ENCODE measurements at regions not wholly inside any gene's neighbourhood (a gene's known extent, or its start where the extent isn't known, plus 50 kb on each side); places are given as distances from the start of the nearest gene placed in this dataset.
"Not testable (repeated sequence)": the region's sequence is repeated elsewhere in the genome, so short reads cannot be mapped to it uniquely, and the experiment has no call there.

- no peak for TF ChIP-seq CTCF (IDR thresholded peaks at IDR 0.05; ENCODE audit: insufficient read depth, missing control alignments)
- FAIRE-seq: no peak
- DNase-seq (ENCODE audit: insufficient read length, low spot score): no peak
Observed at GRCh38 chr18:1026930-1027329, 122.3 kb downstream of the ADCYAP1 start.

GRCh38 chr18:1033092-1033491, 128.4 kb downstream of the ADCYAP1 start:
- FAIRE-seq; DNase-seq (ENCODE audit: insufficient read length, low spot score): not testable (repeated sequence)

GRCh38 chr18:1034971-1035370, 130.3 kb downstream of the ADCYAP1 start:
- DNase-seq (ENCODE audit: insufficient read length, low spot score) (no peak), FAIRE-seq (no peak)

GRCh38 chr18:1036926-1037325, 132.3 kb downstream of the ADCYAP1 start:
- no peak for TF ChIP-seq CTCF (IDR thresholded peaks at IDR 0.05; ENCODE audit: insufficient read depth, missing control alignments)
- no peak for DNase-seq (ENCODE audit: insufficient read length, low spot score)
- FAIRE-seq: no peak

More at GRCh38 chr18:1034971-1035370, 130.3 kb downstream of the ADCYAP1 start:
- TF ChIP-seq CTCF (IDR thresholded peaks at IDR 0.05; ENCODE audit: insufficient read depth, missing control alignments): no peak

- no peak for TF ChIP-seq CTCF (IDR thresholded peaks at IDR 0.05; ENCODE audit: insufficient read depth, missing control alignments)
- DNase-seq (ENCODE audit: insufficient read length, low spot score): no peak
- no peak for FAIRE-seq
Observed at GRCh38 chr18:1037776-1038175, 133.1 kb downstream of the ADCYAP1 start.

GRCh38 chr18:1039421-1039820, 134.8 kb downstream of the ADCYAP1 start:
- TF ChIP-seq CTCF (IDR thresholded peaks at IDR 0.05; ENCODE audit: insufficient read depth, missing control alignments): no peak
- DNase-seq (ENCODE audit: insufficient read length, low spot score) (no peak), FAIRE-seq (no peak)

- FAIRE-seq; DNase-seq (ENCODE audit: insufficient read length, low spot score): not testable (repeated sequence)
Observed at GRCh38 chr18:1043039-1043438, 138.4 kb downstream of the ADCYAP1 start.

- TF ChIP-seq CTCF (IDR thresholded peaks at IDR 0.05; ENCODE audit: insufficient read depth, missing control alignments): no peak
- FAIRE-seq: no peak
- DNase-seq (ENCODE audit: insufficient read length, low spot score): no peak
Observed at GRCh38 chr18:1045658-1046057, 141.0 kb downstream of the ADCYAP1 start.

Data from D721Med (cell line).